Fibroblast of peridontal ligament (primary cell): ENCODE measurements at regions not wholly inside any gene's neighbourhood (a gene's known extent, or its start where the extent isn't known, plus 50 kb on each side); places are given as distances from the start of the nearest gene placed in this dataset.

ENCODE experiments used
- DNase-seq: peaks from one replicate; pipeline ENCODE4 v3.0.0-alpha.2; 2010; ENCODE audit errors: extremely low read depth

DNA sequence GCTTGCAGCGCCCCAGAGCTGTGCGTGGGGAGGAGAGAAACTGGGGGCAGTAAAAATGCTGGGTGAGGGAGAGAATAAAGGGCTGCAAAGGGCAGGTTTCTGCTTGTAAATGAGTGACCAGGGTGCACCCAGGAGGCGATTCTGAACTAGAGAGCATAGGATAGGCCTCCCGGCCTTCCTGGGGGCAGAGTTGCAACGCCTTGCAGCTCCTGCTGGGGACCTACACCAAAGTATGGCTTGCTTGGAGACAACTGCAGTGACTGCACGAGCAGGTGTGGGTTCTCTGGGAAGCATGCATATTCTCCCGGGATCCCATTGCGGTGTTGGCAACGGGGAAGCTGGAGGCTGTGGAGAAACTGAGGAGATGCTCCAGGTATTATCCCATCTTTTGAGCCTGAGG is 111.6 kb upstream of the SPACA1 start:
- no peak for DNase-seq

DNA sequence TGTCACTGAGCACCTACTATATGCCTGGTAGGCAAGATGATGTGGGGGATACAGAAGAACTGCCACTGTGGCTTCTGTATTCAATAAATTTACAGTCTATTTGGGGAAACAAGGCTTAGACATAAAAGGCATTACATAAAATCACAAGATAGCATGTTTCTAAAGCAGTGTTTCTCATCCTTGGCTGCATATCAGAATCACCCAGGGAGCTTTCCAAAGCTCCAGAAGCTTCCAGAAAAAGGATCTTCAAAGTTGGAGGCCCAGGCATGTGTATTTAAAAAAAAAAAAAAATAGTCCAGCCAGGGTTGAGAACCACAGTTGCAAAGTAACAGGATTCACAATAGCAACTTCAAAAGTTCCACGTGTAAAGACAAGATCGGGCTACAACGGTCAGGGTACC is 112.4 kb upstream of the SPACA1 start:
- DNase-seq, result no peak

DNA sequence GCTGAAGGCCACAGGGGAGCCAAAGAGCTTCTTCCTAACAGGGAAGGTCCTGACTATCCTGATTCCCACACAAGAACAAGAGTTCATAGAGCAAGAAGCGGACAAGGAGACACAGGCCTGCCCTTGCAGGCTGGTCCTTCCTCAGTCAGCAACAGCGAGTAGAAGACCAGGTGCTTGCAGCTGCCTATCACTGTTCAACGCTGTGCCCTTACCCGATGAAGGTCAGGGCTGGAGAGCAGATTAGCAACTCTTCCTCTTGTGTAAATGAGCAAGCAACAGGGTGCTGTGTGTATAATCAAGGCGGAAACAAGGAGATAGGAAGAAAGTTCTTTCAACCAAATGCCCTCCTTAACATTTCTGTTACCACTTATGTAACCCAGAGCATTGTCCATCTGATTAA is 115.3 kb upstream of the SPACA1 start:
- DNase-seq, result no peak

DNA sequence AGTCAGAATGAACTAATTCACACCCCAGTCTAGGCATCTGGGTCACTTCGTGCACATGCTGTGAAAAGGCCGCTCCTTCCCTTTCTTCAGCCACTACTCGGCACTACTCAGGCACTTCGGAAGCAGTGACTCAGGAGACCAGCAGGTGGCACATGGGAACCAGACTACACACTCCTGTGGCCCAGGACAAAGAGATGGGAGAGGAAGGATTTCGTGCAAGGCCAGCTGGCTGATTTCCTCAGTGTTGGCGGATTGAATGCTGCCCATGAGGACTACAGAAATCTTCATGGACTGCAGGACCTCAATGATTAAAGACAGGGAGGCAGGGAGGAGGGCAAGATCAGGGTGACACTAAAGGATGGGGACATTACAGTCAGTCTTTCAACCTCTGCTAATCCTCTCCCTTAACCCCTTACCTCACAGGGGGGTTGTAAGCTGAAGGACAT is 117.8 kb upstream of the SPACA1 start:
- DNase-seq, result peak; percentile 82

DNA sequence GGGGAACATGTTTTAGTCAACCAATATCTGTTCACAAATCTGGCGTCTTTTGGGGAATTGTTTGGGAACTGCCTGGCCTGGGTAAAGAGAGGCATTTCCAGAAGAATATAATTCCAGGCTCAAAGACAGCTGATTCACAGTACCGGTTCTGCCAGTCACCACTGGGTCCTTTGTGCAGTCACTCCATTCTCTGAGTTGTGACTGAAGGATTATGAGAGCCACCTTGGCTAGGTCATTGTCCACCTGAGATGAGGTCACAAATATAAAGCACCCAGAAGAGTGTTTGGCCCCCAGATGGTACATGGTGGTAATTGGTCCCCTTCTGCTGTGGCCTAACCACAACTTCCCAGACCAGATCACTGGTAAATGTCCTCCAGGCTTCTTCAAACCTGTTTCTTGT is 121.0 kb upstream of the SPACA1 start:
- DNase-seq, result no peak

DNA sequence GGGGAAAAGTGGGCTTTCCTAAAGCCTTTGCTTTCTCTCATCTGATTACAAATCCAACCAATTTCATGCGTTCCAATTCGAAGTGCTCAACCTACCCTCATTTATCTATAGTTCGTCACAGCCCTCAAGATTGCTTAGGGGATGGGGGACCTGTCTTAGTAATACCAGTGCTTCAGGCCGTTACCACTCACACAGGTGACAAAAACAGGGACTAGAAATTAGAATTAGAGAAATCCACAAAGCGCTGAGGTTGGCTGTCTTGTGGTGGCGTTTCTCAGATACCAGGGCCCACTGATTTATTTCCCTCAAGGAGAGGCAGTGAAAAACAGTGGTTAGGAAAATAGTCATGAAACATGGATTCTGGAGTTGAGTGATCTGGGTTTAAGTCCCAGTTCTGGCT is 121.6 kb upstream of the SPACA1 start:
- DNase-seq, result no peak

DNA sequence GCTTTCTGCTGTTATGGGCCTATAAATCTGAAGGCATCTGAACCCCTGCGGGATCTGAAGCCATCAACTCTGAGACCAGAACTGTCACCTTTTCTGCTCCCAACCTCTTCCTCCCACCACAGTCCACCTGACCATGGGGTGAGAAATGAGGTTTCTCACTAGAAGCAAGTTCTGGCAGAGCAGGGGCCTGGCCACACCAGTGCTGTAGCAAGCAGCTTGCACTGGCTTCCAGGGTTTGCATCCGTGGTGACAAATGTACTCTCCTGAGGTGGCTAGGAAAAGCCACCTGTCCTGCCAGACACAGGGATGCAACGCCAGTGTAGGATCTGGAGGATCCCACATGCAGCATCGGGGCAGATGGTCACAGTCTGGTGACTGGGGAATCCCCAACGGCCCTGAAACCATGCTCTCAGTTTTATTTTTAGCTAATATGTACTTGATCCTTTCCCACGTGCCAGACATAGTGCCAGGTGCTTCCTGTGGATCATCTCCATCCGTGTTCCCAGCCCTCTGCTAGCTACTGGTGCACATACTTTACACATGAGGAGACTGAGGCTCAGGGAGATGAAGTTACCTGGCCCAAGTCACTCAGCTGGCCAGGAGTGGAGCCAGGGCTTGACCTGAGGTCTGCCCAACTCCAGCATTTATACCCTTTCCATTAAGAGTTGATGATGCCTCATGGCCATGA is 122.1 kb upstream of the SPACA1 start:
- no peak for DNase-seq

DNA sequence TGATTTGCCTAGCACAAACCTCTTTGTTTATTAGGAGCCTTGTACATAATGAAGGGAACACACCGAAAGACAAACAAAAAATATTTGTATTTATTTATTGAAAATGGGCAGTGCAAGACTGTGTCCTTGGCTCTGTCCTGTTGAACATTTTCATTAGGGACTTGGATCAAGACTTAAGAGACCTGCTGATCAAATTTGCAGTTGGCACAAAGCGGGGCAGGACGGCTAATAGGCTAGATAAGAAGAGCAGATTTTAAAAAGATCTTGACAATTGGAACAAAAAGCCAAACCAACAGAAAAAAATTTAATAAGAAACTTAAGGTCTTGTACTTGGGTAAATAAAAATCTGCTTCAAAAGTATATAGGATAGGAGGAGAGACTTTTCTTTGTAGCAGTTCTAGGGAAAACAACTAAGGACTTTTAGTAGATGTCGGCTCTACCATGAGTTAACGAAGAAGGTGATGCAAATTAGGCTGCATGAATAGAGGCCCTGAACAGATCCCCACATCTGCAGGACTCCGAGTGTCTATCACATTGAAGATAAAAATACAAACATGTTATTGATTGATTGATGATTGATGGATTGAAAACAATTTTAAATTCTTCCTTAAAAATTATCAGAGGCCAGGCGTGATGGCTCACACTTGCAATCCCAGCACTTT is 124.1 kb upstream of the SPACA1 start:
- no peak for DNase-seq

DNA sequence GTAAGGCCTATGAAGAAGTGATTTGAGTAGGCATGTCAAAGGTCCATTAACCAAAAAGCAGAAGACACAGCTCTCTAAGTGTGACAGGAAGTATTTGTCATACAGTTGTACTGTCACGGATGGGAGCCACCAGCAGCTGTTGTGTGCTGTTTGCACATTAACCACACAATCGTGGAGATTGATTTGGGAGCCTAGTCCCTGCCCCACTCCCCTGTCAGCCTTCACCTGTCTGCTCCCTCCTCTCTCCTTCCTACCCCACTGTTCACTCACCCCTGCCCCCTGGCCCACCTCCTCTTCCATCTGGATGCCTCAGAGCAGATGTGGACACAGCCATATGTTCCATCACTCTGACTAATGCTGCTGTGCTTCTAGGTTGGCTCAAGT is 124.7 kb upstream of the SPACA1 start:
- no peak for DNase-seq

DNA sequence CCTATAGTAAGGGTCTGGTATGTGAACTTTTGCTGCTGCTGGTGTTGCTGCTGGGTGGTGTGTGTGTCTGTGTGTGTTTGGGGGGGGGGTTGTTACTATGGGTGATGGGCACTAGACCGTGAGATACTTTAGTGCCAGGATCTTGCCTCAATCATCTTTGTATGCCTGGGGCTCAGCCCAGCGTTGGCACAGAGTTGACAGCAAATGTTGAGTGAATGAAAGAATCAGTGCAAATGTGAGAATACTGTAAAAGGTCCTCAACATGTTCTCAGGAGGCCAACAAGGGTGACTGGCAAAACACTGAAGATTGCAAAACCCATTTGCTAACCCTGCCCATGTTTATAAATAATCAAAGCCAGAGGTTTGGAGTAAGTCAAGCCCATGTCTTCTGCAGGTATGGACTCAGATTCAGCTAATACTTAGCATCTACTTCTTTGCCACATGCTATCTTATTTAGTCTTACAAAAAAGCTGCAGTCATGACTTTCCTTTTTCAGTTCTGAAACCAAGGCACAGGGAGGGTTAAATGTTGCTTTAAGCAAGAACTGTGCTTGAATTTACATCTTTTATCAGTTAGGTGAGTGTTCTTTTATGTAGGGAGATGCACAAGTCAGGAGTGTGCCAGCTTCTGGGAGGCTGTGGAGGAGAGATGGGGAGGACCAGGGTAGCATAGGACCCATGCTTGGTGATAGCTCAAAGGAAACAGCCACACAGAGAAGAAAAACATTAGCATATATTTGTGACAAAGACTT is 125.3 kb upstream of the SPACA1 start:
- DNase-seq, result no peak

DNA sequence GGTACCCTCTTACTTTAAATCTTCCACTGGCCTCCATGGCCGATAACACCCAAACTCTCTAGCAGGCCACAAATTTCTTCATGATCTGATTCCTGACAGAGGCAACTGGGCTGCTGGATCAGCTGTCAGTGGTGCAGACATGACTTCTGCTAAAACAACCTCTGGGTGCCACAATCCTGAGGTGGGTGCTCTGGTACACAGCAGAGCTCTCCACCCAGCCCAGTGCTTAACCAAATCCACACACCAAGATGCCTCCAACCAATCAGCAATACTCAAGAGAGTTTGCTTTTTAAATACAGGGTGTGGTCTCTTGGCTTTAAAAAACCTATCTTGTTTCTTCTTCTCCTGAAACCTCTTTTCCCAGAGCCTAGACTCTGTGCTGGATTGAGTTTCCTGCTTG is 126.6 kb upstream of the SPACA1 start:
- DNase-seq, result no peak

DNA sequence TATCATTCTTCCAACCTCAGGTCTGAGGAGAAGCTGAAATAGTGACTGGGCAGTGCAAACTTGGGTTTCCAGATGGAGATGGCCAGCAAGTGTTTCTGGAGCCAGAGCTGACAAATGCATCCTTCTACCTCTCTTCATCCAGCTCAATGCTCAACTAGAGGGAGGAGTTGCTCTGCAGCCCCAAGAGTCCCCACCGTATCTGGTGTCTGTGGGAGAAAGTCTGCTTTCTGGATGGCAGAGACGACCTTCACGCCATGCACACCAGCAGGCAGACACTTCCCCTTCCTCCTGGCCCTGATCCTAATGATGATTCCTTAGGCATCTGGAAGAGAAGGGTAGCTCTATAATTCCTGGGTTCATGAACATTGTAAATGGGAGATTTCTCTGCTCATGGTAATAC is 127.4 kb upstream of the SPACA1 start:
- DNase-seq, result no peak

DNA sequence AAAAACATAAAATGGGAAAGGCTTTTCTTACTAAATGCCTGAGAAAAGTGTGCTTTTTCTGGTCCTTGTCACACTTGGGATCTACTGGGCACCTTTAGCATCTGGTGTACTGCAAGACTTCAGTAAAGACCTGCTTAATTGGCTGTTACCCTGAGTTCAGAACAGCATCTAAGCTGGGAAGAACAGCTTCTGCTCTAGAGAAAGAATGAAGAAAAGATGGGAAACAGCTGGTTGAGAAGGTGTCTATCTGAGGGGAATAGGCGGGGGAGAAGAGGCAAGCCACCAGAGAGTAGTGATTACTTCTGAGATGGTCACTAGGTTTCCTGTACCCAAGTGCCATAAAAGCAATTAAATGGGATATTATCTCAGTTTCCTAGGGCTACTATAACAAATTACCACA is 128.2 kb upstream of the SPACA1 start:
- no peak for DNase-seq

DNA sequence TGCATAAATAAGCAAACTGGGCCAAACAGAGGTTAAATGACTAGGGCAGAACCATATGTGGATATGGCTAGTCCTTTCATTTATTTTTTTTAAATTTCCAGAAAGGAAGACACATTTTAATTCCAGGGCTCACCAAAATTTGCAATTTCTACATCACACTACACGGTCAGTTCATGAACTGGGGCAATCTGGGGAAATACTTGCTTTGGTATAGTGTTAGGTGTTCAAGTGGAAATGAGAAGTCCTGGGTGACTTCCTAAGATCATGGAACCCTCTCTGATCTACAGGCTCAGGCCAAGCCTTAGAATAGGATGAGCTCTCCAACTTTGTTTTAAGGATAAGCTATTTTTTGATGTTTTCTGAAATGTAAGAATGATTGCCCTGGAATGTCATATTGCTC is 128.6 kb upstream of the SPACA1 start:
- no peak for DNase-seq

DNA sequence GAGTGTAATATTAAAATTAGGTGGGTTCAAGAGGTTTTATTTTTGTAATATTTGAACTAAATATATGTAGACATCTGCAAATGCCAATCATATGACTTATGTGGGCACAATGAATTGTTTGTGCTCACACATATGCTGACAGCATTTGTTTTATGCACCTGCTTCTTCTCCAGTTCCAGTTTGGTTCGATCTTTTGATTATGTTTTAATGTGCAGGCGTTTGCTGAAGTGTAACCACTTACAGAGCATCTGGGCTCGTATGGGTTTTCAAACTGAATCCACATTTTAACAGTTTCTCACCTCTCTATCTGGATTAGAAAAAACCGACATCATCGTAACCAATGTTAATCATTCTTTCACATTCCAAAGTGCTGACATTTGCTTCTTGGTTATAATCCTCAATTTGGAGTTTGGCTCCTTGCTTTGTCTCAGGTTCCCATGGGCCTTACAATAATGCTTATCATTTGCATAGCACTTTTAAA is 129.1 kb upstream of the SPACA1 start:
- DNase-seq, result no peak

DNA sequence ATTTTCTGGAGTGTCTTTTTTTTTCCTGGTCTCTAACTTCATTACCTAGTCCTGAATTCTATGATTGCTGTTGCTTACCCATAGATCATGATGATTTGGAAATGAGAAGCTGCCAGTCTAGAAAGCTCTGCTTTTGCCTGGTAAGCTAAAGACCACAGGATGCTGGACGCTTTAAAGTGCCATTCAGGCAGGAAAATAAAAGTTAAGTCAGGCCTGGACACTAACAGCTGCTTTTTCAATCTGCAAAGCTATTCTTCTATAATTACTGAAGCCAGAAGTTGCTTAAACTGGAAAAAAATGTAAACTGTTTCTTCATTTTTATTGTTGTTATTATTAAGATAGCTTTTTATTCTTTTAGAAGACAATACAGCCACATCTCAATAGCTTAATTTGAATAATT is 129.8 kb upstream of the SPACA1 start:
- DNase-seq, result no peak

DNA sequence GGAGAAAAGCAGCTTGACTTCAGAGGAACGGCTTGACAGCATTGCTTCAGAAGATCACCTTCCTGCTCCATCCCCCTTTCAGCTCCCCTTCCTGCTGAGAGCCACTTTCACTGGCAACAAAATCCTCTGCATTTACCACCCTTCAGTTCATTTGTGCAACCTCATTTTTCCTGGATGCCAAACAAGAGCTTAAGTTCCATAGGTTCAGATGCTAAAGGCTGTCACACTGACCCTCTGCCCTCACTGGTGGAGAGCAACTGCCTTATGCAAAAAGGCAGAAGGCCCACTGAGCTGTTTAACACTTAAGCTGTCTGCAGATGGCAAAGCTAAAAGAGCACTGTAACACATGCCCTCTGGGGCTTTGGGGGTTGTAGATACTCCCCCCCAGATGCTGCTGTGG is 131.2 kb upstream of the SPACA1 start:
- no peak for DNase-seq

DNA sequence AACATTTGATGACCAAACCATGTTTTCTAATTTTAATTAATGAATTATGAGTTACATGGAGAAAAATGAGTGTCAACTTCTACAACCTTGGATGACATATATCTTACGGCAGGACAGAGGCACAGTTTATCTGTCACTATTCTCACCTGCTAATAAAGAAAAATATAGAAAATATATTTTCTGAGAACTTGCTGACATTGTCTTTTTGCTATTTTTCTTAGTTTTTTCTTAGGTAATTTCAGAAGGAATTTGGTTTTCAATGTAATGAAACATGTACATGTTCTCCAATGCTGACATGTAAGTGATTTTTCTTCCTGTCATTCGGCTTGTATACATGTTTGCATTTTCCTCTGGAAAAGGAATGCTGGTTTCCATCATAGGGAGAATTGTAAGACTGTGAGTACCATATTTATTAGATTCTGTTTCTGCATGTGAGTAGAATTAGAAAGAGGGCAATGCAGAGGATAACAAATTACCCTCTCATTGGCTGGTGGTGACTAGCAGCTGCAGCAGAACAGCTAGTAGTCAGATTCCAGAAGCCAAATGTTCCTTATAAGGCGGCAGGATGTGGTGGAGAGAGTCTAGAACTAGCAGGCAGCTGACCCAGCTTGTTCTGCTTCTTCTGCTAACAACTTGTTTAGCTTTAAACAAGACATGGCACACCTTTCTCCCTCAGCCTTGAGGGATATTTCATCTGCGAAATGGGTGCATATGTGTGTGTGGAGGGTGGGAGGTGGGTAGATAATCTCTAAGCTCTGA is 132.8 kb upstream of the SPACA1 start:
- DNase-seq, result no peak

DNA sequence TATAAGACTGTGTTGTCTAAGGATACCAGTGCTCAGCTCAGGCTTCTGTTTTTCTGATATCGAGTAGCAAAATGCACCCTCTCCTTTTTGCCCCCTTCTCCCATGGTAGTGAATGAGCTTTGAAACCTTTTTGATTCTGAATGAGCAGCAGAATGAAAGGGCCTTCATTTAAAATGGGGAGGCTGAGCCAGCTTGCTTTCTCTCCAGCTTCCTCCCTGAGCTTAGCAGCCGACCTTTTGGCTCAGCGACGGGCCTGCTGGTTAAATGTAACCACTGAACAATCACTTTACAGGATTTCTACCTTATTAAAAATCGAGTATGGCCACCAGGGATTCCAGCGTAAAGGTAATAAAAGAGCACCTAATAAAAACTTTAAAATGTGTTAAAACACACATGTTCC is 133.7 kb upstream of the SPACA1 start:
- DNase-seq, result no peak

DNA sequence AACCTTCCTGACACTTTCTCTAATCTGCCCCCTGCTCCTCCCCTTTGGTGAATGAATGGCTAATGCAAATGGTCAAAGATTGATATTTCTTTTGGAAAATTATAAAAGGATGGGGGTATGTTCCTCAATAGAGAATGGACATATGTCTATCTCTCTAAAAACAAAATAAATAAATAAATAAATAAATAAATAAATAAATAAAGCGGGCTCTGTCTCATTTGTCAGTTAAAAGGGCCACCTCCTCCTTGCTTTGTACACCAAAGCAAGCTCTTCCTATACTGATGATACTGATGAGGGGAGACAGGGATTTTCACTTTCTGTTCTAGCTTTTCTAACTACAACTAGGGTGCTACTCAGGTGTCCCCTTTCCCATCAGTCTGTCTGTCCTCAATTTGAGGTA is 135.5 kb upstream of the SPACA1 start:
- DNase-seq, result no peak

DNA sequence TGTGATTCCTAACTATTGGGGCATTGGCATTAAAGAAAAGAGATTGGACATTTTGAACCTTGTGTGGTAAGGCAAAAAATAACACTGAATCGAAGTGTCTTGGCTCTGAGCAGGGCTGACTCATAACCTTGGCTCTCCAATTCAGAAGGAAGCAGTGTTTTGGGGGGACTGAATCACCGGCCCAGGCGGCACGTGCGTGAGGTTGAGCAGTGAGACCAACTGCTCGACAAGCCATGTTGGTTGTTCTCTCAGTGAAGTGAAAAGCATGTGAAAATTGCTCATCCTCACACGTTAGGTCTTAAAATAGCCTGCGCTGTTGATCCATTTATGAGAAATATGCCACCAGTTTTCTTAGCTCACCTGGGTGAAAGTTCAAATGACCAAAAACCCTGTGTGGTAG is 137.8 kb upstream of the SPACA1 start:
- peak; percentile 40 for DNase-seq
